EH (cell line): ENCODE measurements at regions not wholly inside any gene's neighbourhood (a gene's known extent, or its start where the extent isn't known, plus 50 kb on each side); places are given as distances from the start of the nearest gene placed in this dataset.
"Not testable (repeated sequence)": the region's sequence is repeated elsewhere in the genome, so short reads cannot be mapped to it uniquely, and the experiment has no call there.

Experiments
- DNase-seq: peaks from one replicate; pipeline ENCODE4 v3.0.0-alpha.2; 2015; ENCODE audit warnings: low read depth

- not testable (repeated sequence) for DNase-seq
Measured at GRCh38 chr11:67768001-67768730, 93.7 kb upstream of the ALDH3B2 start.

- not testable (repeated sequence) for DNase-seq
Measured at GRCh38 chr11:67761211-67761610, 86.8 kb upstream of the ALDH3B2 start.

GRCh38 chr11:67759321-67759720, 84.9 kb upstream of the ALDH3B2 start:
- not testable (repeated sequence) for DNase-seq

GRCh38 chr11:67758467-67758866, 84.0 kb upstream of the ALDH3B2 start:
- not testable (repeated sequence) for DNase-seq

- not testable (repeated sequence) for DNase-seq
Measured at GRCh38 chr11:67758009-67758408, 83.6 kb upstream of the ALDH3B2 start.

GRCh38 chr11:67753820-67754219, 79.4 kb upstream of the ALDH3B2 start:
- peak; percentile 0 for DNase-seq

- no peak for DNase-seq
Measured at GRCh38 chr11:67745181-67745726, 70.8 kb upstream of the ALDH3B2 start.

GRCh38 chr11:67744231-67744630, 69.8 kb upstream of the ALDH3B2 start:
- DNase-seq, result not testable (repeated sequence)

- DNase-seq, result not testable (repeated sequence)
Measured at GRCh38 chr11:67738231-67738630, 63.8 kb upstream of the ALDH3B2 start.

GRCh38 chr11:67737562-67738080, 63.2 kb upstream of the ALDH3B2 start:
- not testable (repeated sequence) for DNase-seq

- DNase-seq, result no peak
Measured at GRCh38 chr11:67732045-67732787, 57.8 kb upstream of the ALDH3B2 start.

- no peak for DNase-seq
Measured at GRCh38 chr11:67731583-67731982, 57.2 kb upstream of the ALDH3B2 start.

GRCh38 chr11:67728163-67728571, 53.7 kb upstream of the ALDH3B2 start:
- DNase-seq, result peak; percentile 28

GRCh38 chr11:67727066-67728040, 52.9 kb upstream of the ALDH3B2 start:
- DNase-seq, result not testable (repeated sequence)
